ENCODE measurements at regions not wholly inside any gene's neighbourhood (a gene's known extent, or its start where the extent isn't known, plus 50 kb on each side); places are given as distances from the start of the nearest gene placed in this dataset.

- no peak overlapping the region for H3K27ac ChIP-seq (ENCODE audit: low read length)
- POLR2A ChIA-PET (ENCODE audit: unreplicated experiment), result no interaction called here
Measured at GRCh38 chr2:48072583-48072982, 166.3 kb upstream of the FBXO11 start.

GRCh38 chr2:48075631-48076030 lies 169.3 kb upstream of the FBXO11 start:
- ChIA-PET POLR2A (ENCODE audit: unreplicated experiment) (no interaction called here), CTCF (no interaction called here)
- intact Hi-C loops (cut with micrococcal nuclease), result no loop called here
- no peak for DNase-seq
- Histone ChIP-seq H3K9me3 (ENCODE audit: low read length) (no peaks in the 10 kb centered on the region), H2AFZ (ENCODE audit: low read length) (no peak overlapping the region), H3K4me1 (ENCODE audit: insufficient read depth, low read length) (no peaks in the 10 kb centered on the region), H3K9me2 (replicated peaks; ENCODE audit: low read length) (no peaks in the 10 kb centered on the region), H3K4me2 (ENCODE audit: low read length) (no peak overlapping the region), H3K27me3 (ENCODE audit: low read length) (peaks cover 54% of the 10 kb centered on the region), H3F3A (ENCODE audit: low read length, unreplicated experiment) (no peaks in the 10 kb centered on the region), H3K9ac (ENCODE audit: low read length) (no peak overlapping the region), H3K4me3 (ENCODE audit: low read length) (no peak overlapping the region), H3K79me2 (ENCODE audit: low read length) (no peaks in the 10 kb centered on the region), H3K27ac (ENCODE audit: low read length) (no peak overlapping the region), H3K36me3 (ENCODE audit: low read depth, low read length) (no peaks in the 10 kb centered on the region), H4K20me1 (ENCODE audit: low read length) (no peaks in the 10 kb centered on the region)
- ATAC-seq, result no peak
- TF ChIP-seq EZH2 (IDR thresholded peaks at IDR 0.05; ENCODE audit: low read length, unreplicated experiment) (no peak), CTCF (conservative IDR thresholded peaks at IDR 0.05; ENCODE audit: low read depth, low read length) (no peak), EZH2phosphoT487 (IDR thresholded peaks at IDR 0.05; ENCODE audit: borderline replicate concordance, low read length) (no peak)
- no TSS peak for BruUV-seq (replicated peaks)

More at GRCh38 chr2:48072583-48072982, 166.3 kb upstream of the FBXO11 start:
- no peaks in the 10 kb centered on the region for H3K9me3 ChIP-seq (ENCODE audit: low read length)
- intact Hi-C loops (cut with micrococcal nuclease), result no loop called here
- no peak overlapping the region for H3K4me2 ChIP-seq (ENCODE audit: low read length)
- no peak overlapping the region for H3K4me3 ChIP-seq (ENCODE audit: low read length)
- H3K9ac ChIP-seq (ENCODE audit: low read length), result no peak overlapping the region
- H3K4me1 ChIP-seq (ENCODE audit: insufficient read depth, low read length), result no peaks in the 10 kb centered on the region
- no peaks in the 10 kb centered on the region for H3K9me2 ChIP-seq (replicated peaks; ENCODE audit: low read length)
- no peaks in the 10 kb centered on the region for H3K36me3 ChIP-seq (ENCODE audit: low read depth, low read length)
- ATAC-seq (no peak), DNase-seq (no peak)
- H2AFZ ChIP-seq (ENCODE audit: low read length), result no peak overlapping the region
- no peaks in the 10 kb centered on the region for H3K79me2 ChIP-seq (ENCODE audit: low read length)
- H3K27me3 ChIP-seq (ENCODE audit: low read length), result peaks cover 41% of the 10 kb centered on the region
- no peaks in the 10 kb centered on the region for H4K20me1 ChIP-seq (ENCODE audit: low read length)
- no peaks in the 10 kb centered on the region for H3F3A ChIP-seq (ENCODE audit: low read length, unreplicated experiment)
- TF ChIP-seq EZH2phosphoT487 (IDR thresholded peaks at IDR 0.05; ENCODE audit: borderline replicate concordance, low read length) (no peak), CTCF (conservative IDR thresholded peaks at IDR 0.05; ENCODE audit: low read depth, low read length) (no peak), EZH2 (IDR thresholded peaks at IDR 0.05; ENCODE audit: low read length, unreplicated experiment) (no peak)
- BruUV-seq (replicated peaks), result no TSS peak
- CTCF ChIA-PET, result no interaction called here

- no peaks in the 10 kb centered on the region for H3K9me3 ChIP-seq (ENCODE audit: low read length)
- no peak overlapping the region for H3K9ac ChIP-seq (ENCODE audit: low read length)
- ChIA-PET CTCF (no interaction called here), POLR2A (ENCODE audit: unreplicated experiment) (no interaction called here)
- ATAC-seq (no peak), DNase-seq (no peak)
- H2AFZ ChIP-seq (ENCODE audit: low read length), result no peak overlapping the region
- no peak overlapping the region for H3K4me2 ChIP-seq (ENCODE audit: low read length)
- H3F3A ChIP-seq (ENCODE audit: low read length, unreplicated experiment), result no peaks in the 10 kb centered on the region
- no peaks in the 10 kb centered on the region for H4K20me1 ChIP-seq (ENCODE audit: low read length)
- TF ChIP-seq EZH2phosphoT487 (IDR thresholded peaks at IDR 0.05; ENCODE audit: borderline replicate concordance, low read length), result no peak
- no peak for TF ChIP-seq EZH2 (IDR thresholded peaks at IDR 0.05; ENCODE audit: low read length, unreplicated experiment)
- TF ChIP-seq CTCF (conservative IDR thresholded peaks at IDR 0.05; ENCODE audit: low read depth, low read length), result no peak
- no peak overlapping the region for H3K4me3 ChIP-seq (ENCODE audit: low read length)
- H3K4me1 ChIP-seq (ENCODE audit: insufficient read depth, low read length), result no peaks in the 10 kb centered on the region
- H3K79me2 ChIP-seq (ENCODE audit: low read length), result no peaks in the 10 kb centered on the region
- no peaks in the 10 kb centered on the region for H3K36me3 ChIP-seq (ENCODE audit: low read depth, low read length)
- peaks cover 29% of the 10 kb centered on the region; the same call in 1 of the 2 replicates for H3K27me3 ChIP-seq (ENCODE audit: low read length)
- intact Hi-C loops (cut with micrococcal nuclease), result no loop called here
- H3K27ac ChIP-seq (ENCODE audit: low read length), result no peak overlapping the region
- H3K9me2 ChIP-seq (replicated peaks; ENCODE audit: low read length), result no peaks in the 10 kb centered on the region
- no TSS peak for BruUV-seq (replicated peaks)
Measured at GRCh38 chr2:48080534-48081316, 174.4 kb upstream of the FBXO11 start.

Measured in PC-3 (cell line).